Testis (tissue), 2 donors: ENCODE measurements at regions not wholly inside any gene's neighbourhood (a gene's known extent, or its start where the extent isn't known, plus 50 kb on each side); places are given as distances from the start of the nearest gene placed in this dataset.

Experiments
- POLR2A ChIP-seq: fragments of 450-650 bp; IDR thresholded peaks from one replicate; pipeline ENCODE4 v1.6.1; 2017; ENCODE audit warnings: antibody characterized with exemption, mild to moderate bottlenecking, moderate library complexity
- TF ChIP-seq, protein P1 (sequence below), 3 experiments: fragments of 450-650 bp in 2 of 3; fragments of 200-600 bp in 1 of 3; sonication (generic) in 1 of 3; IDR thresholded peaks; one replicate each; pipeline ENCODE4 v1.5.1; 2016 to 2019; ENCODE audit warnings: antibody characterized with exemption in 3 of 3, mild to moderate bottlenecking in 2 of 3, moderate library complexity in 1 of 3

DNA sequence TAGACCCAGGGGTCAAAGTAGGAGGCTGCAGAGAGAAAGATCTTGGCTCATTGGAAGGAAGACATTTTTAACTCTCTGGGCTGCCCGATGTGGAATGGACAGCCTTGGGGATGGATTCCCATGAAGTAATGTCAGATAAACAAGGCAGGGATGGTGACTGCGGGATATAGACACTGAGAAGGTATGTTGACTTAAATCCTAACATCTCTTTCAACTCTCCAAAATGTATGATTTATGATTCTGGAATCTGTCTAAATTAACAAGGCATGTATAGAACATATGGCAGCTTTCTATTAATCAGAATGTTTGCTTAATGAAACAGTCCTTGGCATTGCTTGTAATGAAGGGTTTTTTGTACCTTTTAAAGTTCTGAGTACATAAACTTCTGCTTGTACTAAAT lies 56.1 kb upstream of the VSTM5 start:
- TF ChIP-seq, protein P1, sequence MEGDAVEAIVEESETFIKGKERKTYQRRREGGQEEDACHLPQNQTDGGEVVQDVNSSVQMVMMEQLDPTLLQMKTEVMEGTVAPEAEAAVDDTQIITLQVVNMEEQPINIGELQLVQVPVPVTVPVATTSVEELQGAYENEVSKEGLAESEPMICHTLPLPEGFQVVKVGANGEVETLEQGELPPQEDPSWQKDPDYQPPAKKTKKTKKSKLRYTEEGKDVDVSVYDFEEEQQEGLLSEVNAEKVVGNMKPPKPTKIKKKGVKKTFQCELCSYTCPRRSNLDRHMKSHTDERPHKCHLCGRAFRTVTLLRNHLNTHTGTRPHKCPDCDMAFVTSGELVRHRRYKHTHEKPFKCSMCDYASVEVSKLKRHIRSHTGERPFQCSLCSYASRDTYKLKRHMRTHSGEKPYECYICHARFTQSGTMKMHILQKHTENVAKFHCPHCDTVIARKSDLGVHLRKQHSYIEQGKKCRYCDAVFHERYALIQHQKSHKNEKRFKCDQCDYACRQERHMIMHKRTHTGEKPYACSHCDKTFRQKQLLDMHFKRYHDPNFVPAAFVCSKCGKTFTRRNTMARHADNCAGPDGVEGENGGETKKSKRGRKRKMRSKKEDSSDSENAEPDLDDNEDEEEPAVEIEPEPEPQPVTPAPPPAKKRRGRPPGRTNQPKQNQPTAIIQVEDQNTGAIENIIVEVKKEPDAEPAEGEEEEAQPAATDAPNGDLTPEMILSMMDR (IDR thresholded peaks at IDR 0.05), result no peak
- TF ChIP-seq POLR2A, result no peak
